ENCODE measurements at regions not wholly inside any gene's neighbourhood (a gene's known extent, or its start where the extent isn't known, plus 50 kb on each side); places are given as distances from the start of the nearest gene placed in this dataset.

- TF ChIP-seq CTCF (IDR thresholded peaks at IDR 0.05; ENCODE audit: insufficient read depth, low read length) (no peak), REST (IDR thresholded peaks at IDR 0.05; ENCODE audit: insufficient replicate concordance, low read depth) (no peak), SPI1 (IDR thresholded peaks at IDR 0.05; ENCODE audit: borderline replicate concordance, low read depth) (no peak)
These were observed 64.7 kb upstream of the CAV2 start for GRCh38 chr7:116434820-116435341.

All from HL-60 (cell line).